GM19025 (cell line): ENCODE measurements at regions not wholly inside any gene's neighbourhood (a gene's known extent, or its start where the extent isn't known, plus 50 kb on each side); places are given as distances from the start of the nearest gene placed in this dataset.
"Not testable (repeated sequence)": the region's sequence is repeated elsewhere in the genome, so short reads cannot be mapped to it uniquely, and the experiment has no call there.

Experiments used
- ATAC-seq: cut with Tn5 transposase; IDR thresholded peaks from one replicate; pipeline ENCODE4 v1.9.1; 2021; ENCODE audit warnings: mild to moderate bottlenecking, low read depth, moderate library complexity; ENCODE audit not compliant: unreplicated experiment

- ATAC-seq = no peak
Observed at GRCh38 chr4:86472377-86473019, 112.6 kb upstream of the MAPK10 start.

- ATAC-seq = not testable (repeated sequence)
Observed at GRCh38 chr4:86478151-86478550, 116.0 kb upstream of the PTPN13 start.

- ATAC-seq = no peak
Observed at GRCh38 chr4:86481440-86481839, 112.7 kb upstream of the PTPN13 start.

GRCh38 chr4:86482306-86483172, 111.6 kb upstream of the PTPN13 start:
- ATAC-seq = no peak

- ATAC-seq = no peak
Observed at GRCh38 chr4:86483173-86483490, 111.0 kb upstream of the PTPN13 start.

- no peak for ATAC-seq
Observed at GRCh38 chr4:86483773-86484172, 110.3 kb upstream of the PTPN13 start.

- no peak for ATAC-seq
Observed at GRCh38 chr4:86484241-86484640, 109.9 kb upstream of the PTPN13 start.

- ATAC-seq = no peak
Observed at GRCh38 chr4:86487738-86488348, 106.3 kb upstream of the PTPN13 start.

GRCh38 chr4:86493460-86493859, 100.7 kb upstream of the PTPN13 start:
- ATAC-seq = no peak

- ATAC-seq = no peak
Observed at GRCh38 chr4:86496094-86497080, 97.7 kb upstream of the PTPN13 start.

GRCh38 chr4:86497131-86497530, 97.0 kb upstream of the PTPN13 start:
- ATAC-seq = no peak

GRCh38 chr4:86497980-86498862, 95.9 kb upstream of the PTPN13 start:
- peak; percentile 89 for ATAC-seq

GRCh38 chr4:86498863-86499166, 95.3 kb upstream of the PTPN13 start:
- no peak for ATAC-seq

- ATAC-seq = no peak
Observed at GRCh38 chr4:86500527-86500926, 93.6 kb upstream of the PTPN13 start.

GRCh38 chr4:86502081-86502480, 92.0 kb upstream of the PTPN13 start:
- ATAC-seq = no peak

GRCh38 chr4:86506591-86506990, 87.5 kb upstream of the PTPN13 start:
- ATAC-seq = no peak

GRCh38 chr4:86508436-86508835, 85.7 kb upstream of the PTPN13 start:
- no peak for ATAC-seq

- no peak for ATAC-seq
Observed at GRCh38 chr4:86511590-86511989, 82.5 kb upstream of the PTPN13 start.

GRCh38 chr4:86512631-86513030, 81.5 kb upstream of the PTPN13 start:
- ATAC-seq = no peak

- ATAC-seq = not testable (repeated sequence)
Observed at GRCh38 chr4:86515963-86516362, 78.2 kb upstream of the PTPN13 start.
